ENCODE measurements at regions not wholly inside any gene's neighbourhood (a gene's known extent, or its start where the extent isn't known, plus 50 kb on each side); places are given as distances from the start of the nearest gene placed in this dataset.

DNA sequence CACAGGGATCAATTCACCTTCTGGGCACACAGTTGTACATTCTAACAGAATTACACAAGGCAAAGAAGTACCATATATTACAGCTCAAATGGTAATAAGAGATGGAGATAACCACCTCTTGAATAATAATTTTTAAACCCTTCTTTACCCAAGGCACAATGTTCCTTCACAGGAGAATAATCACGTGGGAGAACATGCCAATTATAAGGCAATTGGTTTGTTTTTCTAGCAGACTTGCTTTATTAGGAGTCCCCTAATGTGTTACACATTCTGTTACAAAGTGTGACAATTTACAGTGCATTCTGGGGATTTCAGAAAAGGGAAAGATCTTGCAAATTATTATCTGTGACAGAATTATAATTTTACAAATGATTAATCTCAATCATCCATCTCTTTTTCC, 380.3 kb downstream of the RND3 start:
- in situ Hi-C loops (cut with HindIII; ENCODE audit: low pct_ligation_motif_present, low pct_unique_long_range_greater_than_20kb, low sequenced_read_pairs) = no loop called here
- DNase-seq = no peak

DNA sequence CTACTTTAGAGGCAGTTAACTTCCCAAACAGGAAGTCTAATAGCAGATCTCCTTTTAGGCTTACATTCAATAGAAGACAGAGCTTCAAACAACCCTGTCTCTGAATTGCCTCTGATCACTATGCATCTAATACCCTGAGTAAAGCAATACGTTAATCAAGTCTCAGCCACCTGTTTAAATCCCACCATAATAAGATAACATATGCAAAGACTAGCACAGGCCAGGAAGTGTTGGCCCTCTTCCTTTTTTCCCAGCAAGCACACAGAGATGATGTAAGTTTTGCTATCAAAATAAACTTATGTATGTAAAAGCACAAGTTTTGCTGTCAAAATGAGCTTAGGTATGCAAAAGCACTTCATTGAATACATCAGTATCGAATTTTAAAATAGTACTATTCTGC, 385.5 kb downstream of the RND3 start:
- no peak for DNase-seq
- in situ Hi-C loops (cut with HindIII; ENCODE audit: low pct_ligation_motif_present, low pct_unique_long_range_greater_than_20kb, low sequenced_read_pairs) = no loop called here

DNA sequence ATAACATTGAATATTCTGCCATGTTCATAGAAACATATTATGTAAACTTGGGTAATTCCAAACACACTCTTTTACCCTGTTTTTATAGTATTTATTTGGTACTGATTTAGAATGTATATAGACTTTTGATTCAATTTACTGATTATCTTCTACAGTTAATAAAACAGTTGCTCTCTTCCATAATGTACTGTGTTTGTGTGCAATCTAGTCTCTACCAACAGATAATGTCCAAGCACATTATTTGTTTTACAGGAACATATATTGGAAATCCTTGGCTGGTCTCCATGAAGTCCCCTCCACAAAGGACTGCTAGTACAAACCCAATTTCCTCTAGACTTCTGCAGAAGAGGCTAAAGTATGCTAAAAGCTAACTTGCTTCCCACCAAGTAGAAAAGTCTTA, 386.6 kb downstream of the RND3 start:
- no peak for DNase-seq
- in situ Hi-C loops (cut with HindIII; ENCODE audit: low pct_ligation_motif_present, low pct_unique_long_range_greater_than_20kb, low sequenced_read_pairs) = no loop called here

DNA sequence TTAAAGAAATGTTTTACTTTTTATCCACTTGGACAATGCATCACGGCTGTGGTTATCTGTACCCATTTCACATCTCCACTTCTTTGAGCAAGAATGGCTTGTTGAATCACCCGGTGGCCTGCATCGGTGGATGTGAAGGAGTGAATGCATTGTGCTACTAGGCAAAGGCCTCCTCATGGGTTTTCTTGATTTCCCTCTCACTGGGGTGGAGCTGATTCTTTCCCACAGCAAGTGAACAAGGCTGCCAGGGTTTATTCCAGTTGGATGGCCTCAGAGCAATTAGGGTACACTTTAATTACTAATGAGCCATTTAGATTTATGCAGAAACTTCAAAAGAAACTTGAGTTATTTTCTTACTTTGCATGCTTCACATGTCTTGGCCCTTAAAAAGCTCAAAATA, 387.1 kb downstream of the RND3 start:
- no peak for DNase-seq
- in situ Hi-C loops (cut with HindIII; ENCODE audit: low pct_ligation_motif_present, low pct_unique_long_range_greater_than_20kb, low sequenced_read_pairs) = no loop called here

DNA sequence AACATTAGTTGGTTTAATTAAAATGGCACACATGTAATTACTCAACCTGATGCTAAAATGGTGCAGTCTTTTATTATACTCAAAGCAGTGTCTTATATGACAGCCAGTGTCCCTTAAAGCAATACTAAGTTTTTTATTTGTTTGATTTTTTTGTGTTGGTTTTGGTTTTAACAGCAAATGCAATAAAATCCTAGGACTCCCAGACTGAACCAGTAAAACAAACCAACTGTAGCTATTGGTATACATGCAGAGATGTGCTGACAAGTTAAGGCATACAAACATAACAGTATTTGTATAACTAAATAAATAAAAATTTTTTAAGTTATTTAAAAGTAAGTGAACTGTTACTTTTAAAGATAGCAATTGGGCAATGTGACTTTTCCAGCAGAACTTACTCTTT, 387.7 kb downstream of the RND3 start:
- in situ Hi-C loops (cut with HindIII; ENCODE audit: low pct_ligation_motif_present, low pct_unique_long_range_greater_than_20kb, low sequenced_read_pairs) = no loop called here
- DNase-seq = no peak

DNA sequence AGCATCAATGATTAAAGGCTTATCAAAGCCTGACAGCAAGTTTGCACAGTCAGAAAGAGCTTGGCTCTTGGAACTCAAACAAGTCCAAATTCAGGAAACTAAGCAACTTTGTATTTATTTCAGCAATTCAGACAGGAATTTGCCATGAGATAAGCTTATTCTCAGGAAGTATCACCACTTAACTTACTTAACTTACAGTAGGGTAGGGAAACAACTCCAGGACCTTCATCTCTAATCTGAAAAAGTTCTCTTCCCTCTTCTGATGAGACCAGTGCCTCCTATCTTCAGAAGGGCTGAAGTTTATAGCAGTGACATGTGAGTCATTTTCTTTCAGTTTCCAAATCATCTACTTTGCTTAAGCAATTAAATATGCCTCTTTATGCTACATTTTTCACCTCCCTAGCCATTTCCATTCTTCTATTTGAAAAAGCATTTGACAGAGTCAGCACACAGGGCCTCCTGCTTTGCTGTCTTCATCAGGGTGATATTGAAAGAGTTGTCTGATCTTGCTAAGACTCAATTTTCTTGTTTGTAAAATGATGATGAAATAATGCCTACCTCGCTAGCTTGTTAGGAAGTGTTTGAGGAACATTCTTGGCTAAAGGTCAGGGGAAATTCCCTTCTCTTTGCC, 389.5 kb downstream of the RND3 start:
- no peak for DNase-seq
- in situ Hi-C loops (cut with HindIII; ENCODE audit: low pct_ligation_motif_present, low pct_unique_long_range_greater_than_20kb, low sequenced_read_pairs) = no loop called here

DNA sequence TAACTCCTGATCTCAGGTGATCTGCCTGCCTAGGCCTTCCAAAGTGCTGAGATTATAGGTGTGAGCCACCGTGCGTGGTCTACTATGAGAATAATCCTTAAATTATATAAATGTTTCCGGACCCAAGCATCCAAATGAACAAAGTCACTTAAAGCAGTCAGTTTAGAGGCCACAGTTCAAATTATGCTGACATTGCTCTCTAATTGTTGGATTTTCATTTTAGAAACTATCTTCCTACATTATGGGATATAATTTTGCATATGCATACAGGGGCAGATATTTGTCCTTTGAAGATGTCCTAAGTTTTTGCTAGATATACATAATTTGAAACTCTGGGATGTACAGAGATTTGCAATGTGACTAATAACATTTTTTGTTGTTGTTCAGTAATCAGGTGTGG, 390.1 kb downstream of the RND3 start:
- DNase-seq = no peak
- in situ Hi-C loops (cut with HindIII; ENCODE audit: low pct_ligation_motif_present, low pct_unique_long_range_greater_than_20kb, low sequenced_read_pairs) = no loop called here

DNA sequence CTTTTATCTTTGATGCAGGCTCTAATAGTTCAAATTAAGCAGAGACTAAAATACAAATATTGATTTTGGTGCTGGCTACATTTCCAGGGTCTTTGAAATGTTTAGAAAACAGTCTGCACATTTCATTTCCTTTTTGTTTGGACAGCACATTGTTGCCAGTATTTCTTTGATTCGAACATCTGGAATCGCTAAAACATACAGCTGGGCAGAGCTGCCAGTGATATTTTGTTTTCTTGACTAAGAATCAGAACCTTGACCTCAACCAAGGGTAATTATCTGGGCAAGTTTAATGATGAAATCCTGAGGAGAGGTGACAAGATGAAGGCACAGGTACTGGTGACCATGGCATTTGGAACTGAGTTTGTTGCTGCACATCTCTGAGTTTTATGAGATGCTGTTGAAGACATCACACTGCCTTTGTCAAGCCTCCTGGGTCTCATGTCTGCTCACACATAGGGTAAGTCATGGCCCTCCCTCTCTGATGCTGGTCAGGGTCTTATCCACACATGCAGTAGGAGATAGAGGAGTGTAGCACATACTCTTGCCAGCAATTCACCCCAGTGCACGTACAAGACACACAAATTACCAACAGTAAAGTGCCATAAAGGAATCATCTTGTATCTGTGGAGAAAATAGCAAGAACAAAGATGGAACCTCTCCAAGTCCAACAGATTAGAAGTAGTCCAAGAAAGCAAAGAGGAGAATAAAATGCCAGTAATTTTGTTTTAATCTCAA, 391.9 kb downstream of the RND3 start:
- DNase-seq = no peak
- in situ Hi-C loops (cut with HindIII; ENCODE audit: low pct_ligation_motif_present, low pct_unique_long_range_greater_than_20kb, low sequenced_read_pairs) = no loop called here

DNA sequence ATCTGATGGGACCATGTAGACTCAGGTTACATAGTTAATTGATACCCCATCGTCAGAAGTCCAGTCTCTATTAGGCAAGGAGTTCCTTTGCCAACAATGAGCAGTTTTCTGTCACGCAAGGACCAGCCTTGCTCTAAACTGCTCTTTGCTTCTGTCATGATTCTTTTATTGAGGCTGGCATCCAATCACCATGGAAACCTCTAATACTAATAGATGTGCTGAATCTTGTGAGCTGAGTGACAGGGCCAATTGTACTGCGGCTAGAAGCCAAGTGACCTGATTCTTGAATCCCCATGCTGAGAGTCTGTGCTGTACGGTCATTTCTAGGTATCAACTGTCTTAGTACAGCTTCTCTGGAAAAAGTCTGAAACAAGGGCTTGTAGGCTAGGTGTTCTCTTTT, 395.6 kb downstream of the RND3 start:
- in situ Hi-C loops (cut with HindIII; ENCODE audit: low pct_ligation_motif_present, low pct_unique_long_range_greater_than_20kb, low sequenced_read_pairs) = no loop called here
- no peak for DNase-seq

DNA sequence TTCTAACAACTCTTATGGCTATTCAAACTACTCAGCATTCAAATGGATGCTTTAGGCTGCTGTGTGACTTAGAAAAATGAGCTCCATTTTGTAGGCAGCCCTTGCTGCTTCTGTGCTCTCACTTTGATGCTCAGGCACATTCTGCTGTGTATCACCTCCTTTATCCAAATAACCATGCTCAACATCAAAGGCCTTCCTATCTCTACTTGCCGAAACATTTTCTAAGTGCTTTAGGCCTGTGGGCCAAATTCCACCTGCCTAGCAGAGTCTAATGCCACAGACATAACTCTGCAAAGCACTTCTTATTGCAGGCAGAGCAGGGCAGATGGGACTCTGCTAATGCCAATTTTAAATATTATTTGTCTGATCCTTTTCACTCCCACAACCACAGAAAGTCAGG, 397.4 kb downstream of the RND3 start:
- DNase-seq = no peak
- in situ Hi-C loops (cut with HindIII; ENCODE audit: low pct_ligation_motif_present, low pct_unique_long_range_greater_than_20kb, low sequenced_read_pairs) = no loop called here

DNA sequence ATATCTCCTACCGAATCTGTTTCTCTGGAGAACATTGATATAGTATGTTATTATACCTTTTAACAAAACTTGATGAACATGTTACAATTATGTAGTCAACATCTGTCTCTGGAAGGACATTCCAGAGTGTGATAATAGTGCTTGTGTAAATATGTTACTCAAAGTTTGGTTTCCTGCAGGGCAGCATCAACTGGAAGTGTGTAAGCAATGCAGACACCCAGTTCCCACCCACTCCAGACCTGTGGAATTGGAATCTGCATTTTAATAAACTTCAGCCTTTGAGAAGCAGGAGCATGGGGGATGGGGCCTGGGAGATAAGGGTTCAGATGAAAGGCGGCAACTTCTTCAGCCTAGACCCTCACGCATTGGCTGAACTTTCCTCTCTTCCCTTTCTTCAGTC, 398.9 kb downstream of the RND3 start:
- no peak for DNase-seq
- in situ Hi-C loops (cut with HindIII; ENCODE audit: low pct_ligation_motif_present, low pct_unique_long_range_greater_than_20kb, low sequenced_read_pairs) = no loop called here

DNA sequence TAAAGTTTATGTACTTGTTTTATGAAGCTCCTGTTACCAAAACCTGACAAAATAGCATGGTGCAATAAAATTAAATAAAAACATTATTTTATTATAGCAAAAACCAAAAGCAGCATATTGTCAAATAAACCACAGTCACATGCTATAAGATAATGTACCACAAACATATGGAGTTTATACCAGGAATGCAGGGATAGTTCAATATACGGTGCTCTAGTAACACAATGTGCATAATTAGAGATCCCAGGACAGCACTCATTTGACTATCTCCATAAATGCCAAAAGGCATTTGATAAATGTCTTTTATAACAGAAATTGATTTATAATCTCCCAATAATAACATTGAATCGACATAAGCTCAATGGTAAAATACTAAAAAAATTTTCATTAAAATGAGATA, 402.0 kb downstream of the RND3 start:
- no peak for DNase-seq
- in situ Hi-C loops (cut with HindIII; ENCODE audit: low pct_ligation_motif_present, low pct_unique_long_range_greater_than_20kb, low sequenced_read_pairs) = no loop called here

DNA sequence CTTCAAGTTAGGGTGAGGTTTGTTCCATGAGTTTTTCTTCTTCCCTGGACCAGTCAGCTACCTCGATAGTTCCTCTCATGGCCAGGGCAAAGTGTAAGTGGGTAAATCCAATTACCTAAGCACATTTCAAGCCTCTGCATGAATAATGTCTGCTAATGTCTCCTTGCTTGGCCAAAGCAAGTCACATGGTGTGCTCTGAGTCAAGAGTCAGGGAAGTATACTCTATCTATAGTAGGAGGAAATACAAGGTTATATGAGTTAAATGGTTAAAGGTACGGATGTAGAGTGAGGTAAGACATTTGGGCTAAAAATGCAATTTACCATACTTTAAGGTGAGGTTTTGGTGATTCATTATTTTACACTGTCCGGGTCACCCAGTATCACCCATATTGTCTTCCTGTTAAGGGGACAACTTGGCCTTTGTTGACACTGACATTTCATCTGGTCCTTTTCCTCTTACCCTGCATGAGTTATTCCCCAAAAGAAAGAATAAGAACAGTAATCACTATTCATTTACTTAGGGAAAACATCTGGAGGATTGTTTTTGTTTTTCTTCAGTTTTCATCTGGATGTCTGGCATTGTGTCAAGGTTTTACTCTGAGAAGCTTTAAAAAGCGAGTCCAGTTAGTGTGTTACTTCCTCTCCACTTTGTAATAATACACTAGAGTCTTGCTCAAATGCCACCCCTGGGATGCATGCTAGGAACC, 405.5 kb downstream of the RND3 start:
- no peak for DNase-seq
- in situ Hi-C loops (cut with HindIII; ENCODE audit: low pct_ligation_motif_present, low pct_unique_long_range_greater_than_20kb, low sequenced_read_pairs) = no loop called here

DNA sequence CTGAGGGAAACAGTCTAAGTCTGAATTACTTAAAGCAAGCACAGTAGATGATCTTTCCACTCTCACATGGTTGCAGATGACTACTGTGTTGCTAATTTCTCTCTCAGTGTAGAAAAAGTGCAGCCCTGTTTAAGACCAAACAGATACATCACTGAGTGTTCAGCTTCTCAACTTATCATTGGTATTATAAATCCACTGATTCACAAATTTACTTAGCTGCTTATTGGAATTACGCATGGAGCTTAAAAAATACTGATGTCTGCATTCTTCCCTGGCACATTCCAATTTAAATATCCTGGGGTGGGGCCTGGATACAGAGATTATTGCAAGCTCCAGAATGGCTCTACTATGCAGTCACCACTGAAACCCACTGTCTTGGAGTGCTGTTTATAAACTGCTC, 411.2 kb downstream of the RND3 start:
- in situ Hi-C loops (cut with HindIII; ENCODE audit: low pct_ligation_motif_present, low pct_unique_long_range_greater_than_20kb, low sequenced_read_pairs) = no loop called here

DNA sequence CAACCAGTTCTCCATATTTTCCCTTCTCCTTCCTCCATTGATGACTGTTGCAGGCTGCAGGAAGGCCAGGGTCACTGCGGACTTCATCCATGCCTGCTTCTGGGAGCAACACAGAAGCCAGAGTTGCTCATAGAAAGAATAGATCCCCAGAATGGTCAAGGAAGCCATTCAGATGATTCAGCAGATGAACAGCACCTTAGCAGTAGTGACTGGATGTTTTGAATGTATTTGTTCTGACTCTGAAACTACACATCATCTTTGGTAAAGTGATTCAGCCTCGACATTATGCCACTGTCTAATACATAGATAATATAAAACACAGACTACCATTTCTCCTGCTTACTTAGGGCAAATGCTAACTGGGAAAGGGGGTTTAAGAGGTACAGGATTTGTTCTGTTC, 411.6 kb downstream of the RND3 start:
- in situ Hi-C loops (cut with HindIII; ENCODE audit: low pct_ligation_motif_present, low pct_unique_long_range_greater_than_20kb, low sequenced_read_pairs) = no loop called here
- no peak for DNase-seq

More for the DNA sequence above, 411.2 kb downstream of the RND3 start:
- DNase-seq = no peak

DNA sequence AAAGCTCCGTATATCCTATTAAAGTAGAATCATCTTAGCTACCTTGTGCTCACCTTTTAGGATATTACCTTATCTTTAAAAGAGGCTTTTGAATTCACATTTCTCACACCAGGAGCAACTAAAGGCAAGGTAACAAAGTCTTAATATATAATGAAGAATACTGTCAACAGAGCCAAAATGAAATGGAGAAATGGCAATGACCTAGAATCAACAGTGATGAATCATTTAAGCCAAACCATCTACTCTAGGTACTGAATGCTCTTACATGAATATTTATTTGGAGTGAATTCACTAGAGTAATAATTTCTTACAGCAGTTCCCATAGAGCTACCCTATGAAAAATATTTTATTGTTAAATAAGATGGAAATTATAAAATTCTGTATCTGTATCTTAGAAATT, 421.0 kb downstream of the RND3 start:
- no peak for DNase-seq
- in situ Hi-C loops (cut with HindIII; ENCODE audit: low pct_ligation_motif_present, low pct_unique_long_range_greater_than_20kb, low sequenced_read_pairs) = no loop called here

DNA sequence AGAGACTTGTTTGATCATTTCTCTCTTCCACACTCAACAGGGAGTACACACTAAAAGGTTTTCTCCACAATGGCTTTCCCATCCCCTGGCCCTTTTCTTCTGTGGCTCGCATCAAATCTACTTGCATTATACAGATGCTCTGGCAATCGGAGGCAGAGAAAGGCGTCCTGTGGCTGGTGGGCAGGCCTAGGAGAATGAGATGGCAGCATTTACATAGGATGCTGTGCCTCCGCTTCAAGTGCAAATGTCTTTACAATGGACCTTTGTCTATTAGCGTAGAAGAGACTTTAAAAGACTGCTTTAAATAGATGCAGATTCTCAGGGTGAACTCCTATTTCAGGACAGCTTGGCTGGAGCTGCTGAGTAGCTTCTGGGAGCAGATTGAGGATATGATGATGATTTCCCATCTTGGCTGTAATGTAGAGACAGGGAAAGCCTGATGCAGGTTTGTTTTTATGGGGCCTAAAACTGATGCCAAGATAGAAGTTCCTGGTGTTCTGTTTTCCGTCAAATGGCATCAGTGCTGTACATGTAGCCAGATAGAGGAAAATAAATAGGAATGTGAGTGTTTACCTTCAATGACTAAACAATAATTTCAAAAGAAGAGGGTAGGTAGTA, 423.4 kb downstream of the RND3 start:
- DNase-seq = no peak
- in situ Hi-C loops (cut with HindIII; ENCODE audit: low pct_ligation_motif_present, low pct_unique_long_range_greater_than_20kb, low sequenced_read_pairs) = no loop called here

DNA sequence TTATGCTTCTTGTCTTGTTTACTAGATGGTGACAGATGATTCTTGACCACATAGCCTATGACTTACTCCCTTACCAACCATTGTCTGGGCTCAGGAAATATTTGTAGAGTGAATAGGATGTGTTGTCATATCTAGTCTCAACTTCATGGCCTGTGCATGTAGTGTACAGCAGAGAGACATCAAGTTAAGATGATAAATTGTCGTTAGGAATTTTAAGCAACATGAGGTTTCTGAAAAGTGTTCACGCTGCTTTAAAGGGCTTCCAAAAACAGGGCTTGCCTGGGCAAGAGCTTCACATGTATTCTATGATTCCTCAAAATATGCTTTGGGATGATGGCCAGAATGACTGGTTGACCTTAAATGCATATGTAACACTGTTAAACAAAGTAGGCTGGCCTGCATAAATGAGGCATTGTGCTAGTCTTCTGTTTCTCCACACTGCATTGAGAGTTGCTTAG, 424.0 kb downstream of the RND3 start:
- in situ Hi-C loops (cut with HindIII; ENCODE audit: low pct_ligation_motif_present, low pct_unique_long_range_greater_than_20kb, low sequenced_read_pairs) = no loop called here
- DNase-seq = no peak

DNA sequence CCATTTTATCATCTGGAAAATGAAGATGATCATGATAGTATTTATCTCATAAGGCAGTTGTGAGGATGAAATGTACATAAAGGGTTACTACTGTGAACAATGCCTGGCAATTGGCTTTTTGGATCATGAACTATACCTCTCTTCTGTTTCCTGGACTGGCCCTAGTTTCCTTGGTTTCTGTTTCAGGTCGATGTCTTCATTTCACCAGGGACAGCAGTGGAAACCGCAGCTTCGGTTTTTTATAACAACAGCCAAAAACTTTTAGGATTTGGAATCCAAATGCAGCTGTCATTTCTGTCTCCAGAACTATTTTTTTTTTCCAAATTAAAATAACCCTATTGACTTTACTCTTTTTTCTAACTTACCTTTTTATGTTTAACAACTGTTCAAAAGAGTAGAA, 425.1 kb downstream of the RND3 start:
- in situ Hi-C loops (cut with HindIII; ENCODE audit: low pct_ligation_motif_present, low pct_unique_long_range_greater_than_20kb, low sequenced_read_pairs) = no loop called here
- DNase-seq = no peak

All from ACHN (cell line).